SU-DHL-6 (cell line): ENCODE measurements at regions not wholly inside any gene's neighbourhood (a gene's known extent, or its start where the extent isn't known, plus 50 kb on each side); places are given as distances from the start of the nearest gene placed in this dataset.

ENCODE experiments used
- CTCF ChIP-seq: fragments of 200-600 bp; sonication (generic); IDR thresholded peaks from one replicate; pipeline ENCODE4 v1.5.1; 2017; ENCODE audit warnings: antibody characterized with exemption, mild to moderate bottlenecking, low read length, moderate library complexity; ENCODE audit not compliant: insufficient read depth, poor library complexity, severe bottlenecking
- EZH2phosphoT487 ChIP-seq: fragments of 200-600 bp; sonication (generic), shearing (Covaris generic); conservative IDR thresholded peaks from 2 replicates; pipeline ENCODE4 v1.6.1; 2018; ENCODE audit warnings: mild to moderate bottlenecking, antibody characterized with exemption, low read length, moderate library complexity, mixed read lengths

- TF ChIP-seq CTCF (no peak), EZH2phosphoT487 (no peak)
Measured at GRCh38 chr10:28457110-28457509, 75.8 kb upstream of the WAC start.
